IMR-90 (cell line): ENCODE measurements at regions not wholly inside any gene's neighbourhood (a gene's known extent, or its start where the extent isn't known, plus 50 kb on each side); places are given as distances from the start of the nearest gene placed in this dataset.

Experiments
- ATAC-seq: fragments of 200-7000 bp; cut with Tn5 transposase; 2 replicates; pipeline ENCODE4 v1.9.1; 2020; ENCODE audit warnings: low read depth, mild to moderate bottlenecking, moderate library complexity
- BruUV-seq: library from RNA; stranded (reverse); fragments of 400-500 nt; replicated peaks from 2 replicates; lab custom pipeline; 2021; lab: Mats Ljungman, UMichigan
- CTCF ChIA-PET: fragments of 300-600 bp; formaldehyde crosslinking; extraction: SDS; loops from one replicate; lab custom pipeline; 2021; ENCODE audit warnings: antibody characterized with exemption; lab: Yijun Ruan, JAX
- POLR2A ChIA-PET: fragments of 300-600 bp; sonication (Branson Sonifier 250); formaldehyde crosslinking; loops from one replicate; lab custom pipeline; 2022; ENCODE audit warnings: antibody characterized with exemption; ENCODE audit not compliant: unreplicated experiment; lab: Charles Lee
- DNase-seq: peaks from one replicate; pipeline ENCODE4 v3.0.0; 2013
- H2AFZ ChIP-seq: replicated peaks from 2 replicates; pipeline ENCODE3; 2013; ENCODE audit warnings: low read length, mild to moderate bottlenecking; ENCODE audit not compliant: poor library complexity
- H2AK5ac ChIP-seq: 2 replicates; pipeline ENCODE4 v1.6.1; 2013; ENCODE audit warnings: low read depth, low read length, inconsistent platforms
- H2AK9ac ChIP-seq: replicated peaks from 2 replicates; pipeline ENCODE3; 2013; ENCODE audit warnings: mild to moderate bottlenecking, low read depth, low read length, moderate library complexity; ENCODE audit not compliant: poor library complexity
- H2BK120ac ChIP-seq: 2 replicates; pipeline ENCODE4 v1.6.1; 2013; ENCODE audit warnings: low read depth, low read length, inconsistent platforms
- H2BK15ac ChIP-seq: 3 replicates; pipeline ENCODE4 v1.6.1; 2013; ENCODE audit warnings: low read depth, low read length, inconsistent platforms
- H2BK20ac ChIP-seq: 2 replicates; pipeline ENCODE4 v1.6.1; 2013; ENCODE audit warnings: low read depth, mild to moderate bottlenecking, inconsistent platforms, low read length, moderate library complexity
- H2BK5ac ChIP-seq: 2 replicates; pipeline ENCODE4 v1.6.1; 2013; ENCODE audit warnings: mild to moderate bottlenecking, low read depth, low read length, inconsistent platforms; ENCODE audit not compliant: poor library complexity, severe bottlenecking
- H3K14ac ChIP-seq: replicated peaks from 2 replicates; pipeline ENCODE4 v1.6.1; 2013; ENCODE audit warnings: low read depth, low read length, inconsistent platforms
- H3K18ac ChIP-seq: 2 replicates; pipeline ENCODE4 v1.6.1; 2013; ENCODE audit warnings: low read depth, low read length, control low read depth
- H3K23ac ChIP-seq: 2 replicates; pipeline ENCODE4 v1.6.1; 2013; ENCODE audit warnings: low read depth, low read length, inconsistent platforms
- H3K27ac ChIP-seq: 2 replicates; pipeline ENCODE4 v1.5.1; 2013; ENCODE audit warnings: mild to moderate bottlenecking, control low read depth, low read length; ENCODE audit not compliant: insufficient read depth
- H3K27me3 ChIP-seq: 2 replicates; pipeline ENCODE4 v1.6.1; 2013; ENCODE audit warnings: low read length; ENCODE audit not compliant: control insufficient read depth, insufficient read depth
- H3K36me3 ChIP-seq: 2 replicates; pipeline ENCODE4 v1.6.1; 2013; ENCODE audit warnings: low read length, mixed read lengths; ENCODE audit not compliant: control insufficient read depth, insufficient read depth
- H3K4ac ChIP-seq: 2 replicates; pipeline ENCODE4 v1.6.1; 2013; ENCODE audit warnings: low read depth, low read length, inconsistent platforms
- H3K4me1 ChIP-seq: 2 replicates; pipeline ENCODE4 v1.6.1; 2013; ENCODE audit warnings: low read length, mixed read lengths; ENCODE audit not compliant: control insufficient read depth, insufficient read depth
- H3K4me2 ChIP-seq: 2 replicates; pipeline ENCODE4 v1.6.1; 2013; ENCODE audit warnings: low read depth, mild to moderate bottlenecking, control low read depth, low read length, moderate library complexity
- H3K4me3 ChIP-seq: 2 replicates; pipeline ENCODE4 v1.5.1; 2013; ENCODE audit warnings: low read depth, mild to moderate bottlenecking, control low read depth, low read length, moderate library complexity; ENCODE audit not compliant: insufficient read depth
- H3K56ac ChIP-seq: 2 replicates; pipeline ENCODE4 v1.6.1; 2013; ENCODE audit warnings: low read length, inconsistent platforms; ENCODE audit not compliant: insufficient read depth; ENCODE audit errors: extremely low read depth
- H3K79me1 ChIP-seq, 2 experiments: 2 replicates each; pipeline ENCODE4 v1.6.1; 2013; ENCODE audit warnings: low read length in 2 of 2, inconsistent platforms in 1 of 2, low read depth in 1 of 2
- H3K9ac ChIP-seq: 2 replicates; pipeline ENCODE4 v1.6.1; 2013; ENCODE audit warnings: low read depth, low read length, control low read depth
- H3K9me1 ChIP-seq: 2 replicates; pipeline ENCODE4 v1.6.1; 2013; ENCODE audit warnings: low read length, inconsistent platforms; ENCODE audit not compliant: insufficient read depth
- H3K9me3 ChIP-seq: 2 replicates; pipeline ENCODE4 v1.6.1; 2013; ENCODE audit warnings: low read length; ENCODE audit not compliant: control insufficient read depth, insufficient read depth
- H4K20me1 ChIP-seq: 2 replicates; pipeline ENCODE4 v1.6.1; 2013; ENCODE audit warnings: low read length, inconsistent platforms; ENCODE audit not compliant: insufficient read depth
- H4K5ac ChIP-seq: 2 replicates; pipeline ENCODE4 v1.6.1; 2013; ENCODE audit warnings: mild to moderate bottlenecking, low read depth, low read length, control low read depth
- H4K8ac ChIP-seq, 2 experiments: 2 replicates each; pipeline ENCODE4 v1.6.1; 2013; ENCODE audit warnings: low read depth in 2 of 2, low read length in 2 of 2, control low read depth in 1 of 2, inconsistent platforms in 1 of 2
- H4K91ac ChIP-seq: 2 replicates; pipeline ENCODE4 v1.6.1; 2013; ENCODE audit warnings: low read depth, low read length, inconsistent platforms; ENCODE audit not compliant: insufficient read depth
- BHLHE40 ChIP-seq: fragments of 150-350 bp; IDR thresholded peaks from 2 replicates; pipeline ENCODE4 v1.6.1; 2016; ENCODE audit warnings: mild to moderate bottlenecking, low read depth, low read length
- CEBPB ChIP-seq: IDR thresholded peaks from 2 replicates; pipeline ENCODE4 v1.6.1; 2012; ENCODE audit warnings: low read depth, low read length, improper control_type of control experiment
- ELK1 ChIP-seq: fragments of 150-350 bp; IDR thresholded peaks from 2 replicates; pipeline ENCODE4 v1.6.1; 2016; ENCODE audit warnings: low read depth, mild to moderate bottlenecking, low read length, moderate library complexity, borderline replicate concordance
- FOS ChIP-seq: fragments of 150-350 bp; IDR thresholded peaks from 2 replicates; pipeline ENCODE4 v1.6.1; 2016; ENCODE audit warnings: low read depth, low read length
- MAFK ChIP-seq: IDR thresholded peaks from 2 replicates; pipeline ENCODE4 v1.6.1; 2012; ENCODE audit warnings: low read depth, low read length, improper control_type of control experiment
- MXI1 ChIP-seq: IDR thresholded peaks from 2 replicates; pipeline ENCODE4 v1.6.1; 2012; ENCODE audit warnings: low read depth, mild to moderate bottlenecking, low read length, moderate library complexity, borderline replicate concordance
- RAD21 ChIP-seq: IDR thresholded peaks from 2 replicates; pipeline ENCODE4 v1.6.1; 2012; ENCODE audit warnings: low read length, improper control_type of control experiment
- RFX5 ChIP-seq: IDR thresholded peaks from 2 replicates; pipeline ENCODE4 v1.8.0; 2012; ENCODE audit warnings: low read depth, mild to moderate bottlenecking, low read length, moderate library complexity
- SMC3 ChIP-seq: fragments of 150-350 bp; IDR thresholded peaks from 2 replicates; pipeline ENCODE4 v1.6.1; 2016; ENCODE audit warnings: low read depth, mild to moderate bottlenecking, antibody characterized with exemption, low read length, moderate library complexity
- USF2 ChIP-seq: fragments of 150-350 bp; IDR thresholded peaks from 2 replicates; pipeline ENCODE4 v1.6.1; 2017; ENCODE audit warnings: mild to moderate bottlenecking, antibody characterized with exemption, low read length, low read depth
- dilution Hi-C: fragments of 300-500 bp; cut with HindIII; formaldehyde crosslinking; loops from one replicate; pipeline ENCODE4 v1.14.3; 2018; ENCODE audit warnings: low sequenced_read_pairs; ENCODE audit not compliant: unreplicated experiment
- in situ Hi-C: fragments of 300-500 bp; cut with MboI; formaldehyde crosslinking; loops from 3 replicates; pipeline ENCODE4 v1.14.3; 2019; ENCODE audit warnings: low sequenced_read_pairs, inconsistent platforms, mixed read lengths
- intact Hi-C: fragments of 100-400 bp; cut with micrococcal nuclease; formaldehyde crosslinking; loops from 2 replicates; pipeline ENCODE4 v1.10.0; 2022
- TF ChIP-seq, protein P1 (sequence below): conservative IDR thresholded peaks from 2 replicates; pipeline ENCODE4 v1.5.1; 2012; ENCODE audit warnings: mild to moderate bottlenecking, low read depth, low read length, improper control_type of control experiment

DNA sequence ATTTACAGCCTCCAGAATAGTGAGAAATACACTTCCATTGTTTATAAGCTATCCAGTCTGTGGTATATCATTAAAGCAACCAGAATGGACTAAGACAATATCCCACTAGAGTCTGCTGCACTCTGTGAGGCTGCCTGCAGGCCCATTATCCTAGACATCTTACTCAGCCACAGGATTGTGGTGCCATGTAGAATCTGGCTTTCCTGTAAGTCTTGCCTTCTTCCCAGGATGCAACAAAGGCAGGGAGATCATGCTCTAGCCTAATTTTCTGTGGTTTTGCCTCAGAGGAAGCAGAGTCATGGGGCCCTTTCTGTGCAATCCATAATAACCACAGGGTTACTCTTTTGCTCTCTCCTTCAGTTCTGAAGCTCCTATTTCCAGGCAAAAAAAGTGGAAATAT is 299.1 kb upstream of the DEPDC1 start:
- no peak overlapping the region for H3K14ac ChIP-seq
- no peak overlapping the region for H3K4me2 ChIP-seq
- no peaks in the 10 kb centered on the region for H3K9me3 ChIP-seq
- no peak overlapping the region for H3K23ac ChIP-seq
- TF ChIP-seq RAD21 (no peak), CEBPB (no peak), MAFK (no peak), USF2 (no peak), RFX5 (no peak), SMC3 (no peak), FOS (no peak), ELK1 (no peak), BHLHE40 (no peak), MXI1 (no peak)
- TF ChIP-seq, protein P1, sequence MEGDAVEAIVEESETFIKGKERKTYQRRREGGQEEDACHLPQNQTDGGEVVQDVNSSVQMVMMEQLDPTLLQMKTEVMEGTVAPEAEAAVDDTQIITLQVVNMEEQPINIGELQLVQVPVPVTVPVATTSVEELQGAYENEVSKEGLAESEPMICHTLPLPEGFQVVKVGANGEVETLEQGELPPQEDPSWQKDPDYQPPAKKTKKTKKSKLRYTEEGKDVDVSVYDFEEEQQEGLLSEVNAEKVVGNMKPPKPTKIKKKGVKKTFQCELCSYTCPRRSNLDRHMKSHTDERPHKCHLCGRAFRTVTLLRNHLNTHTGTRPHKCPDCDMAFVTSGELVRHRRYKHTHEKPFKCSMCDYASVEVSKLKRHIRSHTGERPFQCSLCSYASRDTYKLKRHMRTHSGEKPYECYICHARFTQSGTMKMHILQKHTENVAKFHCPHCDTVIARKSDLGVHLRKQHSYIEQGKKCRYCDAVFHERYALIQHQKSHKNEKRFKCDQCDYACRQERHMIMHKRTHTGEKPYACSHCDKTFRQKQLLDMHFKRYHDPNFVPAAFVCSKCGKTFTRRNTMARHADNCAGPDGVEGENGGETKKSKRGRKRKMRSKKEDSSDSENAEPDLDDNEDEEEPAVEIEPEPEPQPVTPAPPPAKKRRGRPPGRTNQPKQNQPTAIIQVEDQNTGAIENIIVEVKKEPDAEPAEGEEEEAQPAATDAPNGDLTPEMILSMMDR: no peak
- no peak overlapping the region for H4K8ac ChIP-seq
- H3K9ac ChIP-seq: no peak overlapping the region
- intact Hi-C loops (no loop called here), in situ Hi-C loops (no loop called here), dilution Hi-C loops (no loop called here)
- H3K79me1 ChIP-seq: no peaks in the 10 kb centered on the region
- no peak overlapping the region for H2AK9ac ChIP-seq
- no peak overlapping the region for H4K5ac ChIP-seq
- no TSS peak for BruUV-seq
- no peak overlapping the region for H4K91ac ChIP-seq
- CTCF ChIA-PET: no interaction called here
- H2AK5ac ChIP-seq: no peak overlapping the region
- H3K27ac ChIP-seq: no peak overlapping the region
- no peak for ATAC-seq
- no peak overlapping the region for H3K4me3 ChIP-seq
- no peak overlapping the region for H2BK15ac ChIP-seq
- H2BK120ac ChIP-seq: no peak overlapping the region
- no peak overlapping the region for H3K18ac ChIP-seq
- POLR2A ChIA-PET: no interaction called here
- H3K4ac ChIP-seq: no peak overlapping the region
- no peaks in the 10 kb centered on the region for H3K9me1 ChIP-seq
- H2BK20ac ChIP-seq: no peak overlapping the region
- H4K20me1 ChIP-seq: no peaks in the 10 kb centered on the region
- no peaks in the 10 kb centered on the region for H3K36me3 ChIP-seq
- H3K27me3 ChIP-seq: no peaks in the 10 kb centered on the region
- no peak overlapping the region for H2AFZ ChIP-seq
- H3K4me1 ChIP-seq: no peaks in the 10 kb centered on the region
- no peak overlapping the region for H2BK5ac ChIP-seq
- no peak for DNase-seq
- H3K56ac ChIP-seq: no peak overlapping the region
